ENCODE measurements at regions not wholly inside any gene's neighbourhood (a gene's known extent, or its start where the extent isn't known, plus 50 kb on each side); places are given as distances from the start of the nearest gene placed in this dataset.

DNA sequence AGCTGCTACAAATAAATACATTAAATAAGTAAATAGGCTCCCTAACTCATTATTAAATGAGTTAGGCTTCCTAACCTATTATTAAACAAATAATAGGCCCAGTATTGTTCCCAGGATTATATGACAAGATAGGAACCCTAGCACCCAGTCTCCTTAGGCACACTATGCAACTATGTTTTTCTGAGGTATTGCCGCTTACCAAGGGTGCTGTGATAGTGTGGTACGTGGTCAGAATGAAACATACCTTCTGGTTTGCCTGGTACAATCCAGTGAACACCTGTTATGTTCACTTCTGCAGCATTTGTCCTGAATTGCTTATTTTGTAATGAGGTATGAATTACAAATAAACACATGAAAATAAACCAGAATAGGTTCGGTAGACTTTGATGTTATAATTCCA, 375.6 kb upstream of the GBE1 start:
- no peaks in the 10 kb centered on the region for H3K27me3 ChIP-seq (ENCODE audit: control insufficient read depth in 2 of 2, insufficient read depth in 2 of 2, low read length in 2 of 2)
- BruUV-seq (replicated peaks): no TSS peak
- POLR2A ChIA-PET: no interaction called here
- intact Hi-C loops (cut with micrococcal nuclease): loop anchor here (10.0 kb wide), 1 partner anchor 552 kb away; no protein-coding TSS in a partner anchor
- H3K9ac ChIP-seq (ENCODE audit: insufficient read depth in 1 of 2, low read depth in 2 of 2, low read length in 2 of 2): no peak overlapping the region
- in situ Hi-C loops (cut with MboI): loop anchor here (25.0 kb wide), 1 partner anchor 650 kb away; no protein-coding TSS in a partner anchor
- H3K4me1 ChIP-seq (replicated peaks in 1 of 2; ENCODE audit: control insufficient read depth in 2 of 2, insufficient read depth in 2 of 2, low read length in 2 of 2): no peaks in the 10 kb centered on the region
- no peak for TF ChIP-seq FOXA3 (CRISPR knock-in tag; conservative IDR thresholded peaks at IDR 0.05 in 1 of 2, IDR thresholded peaks at IDR 0.05 in 1 of 2)
- TF ChIP-seq, protein P1, sequence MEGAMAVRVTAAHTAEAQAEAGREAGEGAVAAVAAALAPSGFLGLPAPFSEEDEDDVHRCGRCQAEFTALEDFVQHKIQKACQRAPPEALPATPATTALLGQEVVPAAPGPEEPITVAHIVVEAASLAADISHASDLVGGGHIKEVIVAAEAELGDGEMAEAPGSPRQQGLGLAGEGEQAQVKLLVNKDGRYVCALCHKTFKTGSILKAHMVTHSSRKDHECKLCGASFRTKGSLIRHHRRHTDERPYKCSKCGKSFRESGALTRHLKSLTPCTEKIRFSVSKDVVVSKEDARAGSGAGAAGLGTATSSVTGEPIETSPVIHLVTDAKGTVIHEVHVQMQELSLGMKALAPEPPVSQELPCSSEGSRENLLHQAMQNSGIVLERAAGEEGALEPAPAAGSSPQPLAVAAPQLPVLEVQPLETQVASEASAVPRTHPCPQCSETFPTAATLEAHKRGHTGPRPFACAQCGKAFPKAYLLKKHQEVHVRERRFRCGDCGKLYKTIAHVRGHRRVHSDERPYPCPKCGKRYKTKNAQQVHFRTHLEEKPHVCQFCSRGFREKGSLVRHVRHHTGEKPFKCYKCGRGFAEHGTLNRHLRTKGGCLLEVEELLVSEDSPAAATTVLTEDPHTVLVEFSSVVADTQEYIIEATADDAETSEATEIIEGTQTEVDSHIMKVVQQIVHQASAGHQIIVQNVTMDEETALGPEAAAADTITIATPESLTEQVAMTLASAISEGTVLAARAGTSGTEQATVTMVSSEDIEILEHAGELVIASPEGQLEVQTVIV (CRISPR knock-in tag; IDR thresholded peaks at IDR 0.05; ENCODE audit: borderline replicate concordance): no peak
- TF ChIP-seq, protein P2, sequence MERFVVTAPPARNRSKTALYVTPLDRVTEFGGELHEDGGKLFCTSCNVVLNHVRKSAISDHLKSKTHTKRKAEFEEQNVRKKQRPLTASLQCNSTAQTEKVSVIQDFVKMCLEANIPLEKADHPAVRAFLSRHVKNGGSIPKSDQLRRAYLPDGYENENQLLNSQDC (CRISPR knock-in tag; IDR thresholded peaks at IDR 0.05): no peak
- TF ChIP-seq ILK (tag; IDR thresholded peaks at IDR 0.05; ENCODE audit: borderline replicate concordance, low read depth): no peak
- no peak for TF ChIP-seq MAZ (CRISPR knock-in tag; conservative IDR thresholded peaks at IDR 0.05 in 1 of 2, IDR thresholded peaks at IDR 0.05 in 1 of 2)
- TF ChIP-seq, protein P3, sequence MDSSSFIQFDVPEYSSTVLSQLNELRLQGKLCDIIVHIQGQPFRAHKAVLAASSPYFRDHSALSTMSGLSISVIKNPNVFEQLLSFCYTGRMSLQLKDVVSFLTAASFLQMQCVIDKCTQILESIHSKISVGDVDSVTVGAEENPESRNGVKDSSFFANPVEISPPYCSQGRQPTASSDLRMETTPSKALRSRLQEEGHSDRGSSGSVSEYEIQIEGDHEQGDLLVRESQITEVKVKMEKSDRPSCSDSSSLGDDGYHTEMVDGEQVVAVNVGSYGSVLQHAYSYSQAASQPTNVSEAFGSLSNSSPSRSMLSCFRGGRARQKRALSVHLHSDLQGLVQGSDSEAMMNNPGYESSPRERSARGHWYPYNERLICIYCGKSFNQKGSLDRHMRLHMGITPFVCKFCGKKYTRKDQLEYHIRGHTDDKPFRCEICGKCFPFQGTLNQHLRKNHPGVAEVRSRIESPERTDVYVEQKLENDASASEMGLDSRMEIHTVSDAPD (CRISPR knock-in tag; IDR thresholded peaks at IDR 0.05): no peak
- H3K36me3 ChIP-seq (ENCODE audit: control insufficient read depth, insufficient read depth, low read length): no peaks in the 10 kb centered on the region
- CTCF ChIA-PET (ENCODE audit: low intra/inter-chr PET ratio): no interaction called here
- H3K79me2 ChIP-seq (ENCODE audit: control insufficient read depth, insufficient read depth, low read length): no peaks in the 10 kb centered on the region
- H3K9me3 ChIP-seq (replicated peaks; ENCODE audit: control insufficient read depth, insufficient read depth, low read depth, low read length): no peaks in the 10 kb centered on the region
- no peak overlapping the region for H2AFZ ChIP-seq (ENCODE audit: low read depth, low read length)
- ATAC-seq: no peak
- H3K4me3 ChIP-seq: no peak overlapping the region
- H3K4me2 ChIP-seq (ENCODE audit: insufficient read depth, low read length): no peak overlapping the region
- H3K27ac ChIP-seq (ENCODE audit: extremely low read depth, low read depth, low read length): no peak overlapping the region
- H4K20me1 ChIP-seq (replicated peaks; ENCODE audit: control insufficient read depth, insufficient read depth, low read length): no peaks in the 10 kb centered on the region
- 0% methylated on average over 3 of the region's 3 CpGs for WGBS (ENCODE audit: insufficient coverage, low coverage, missing lambda C conversion rate)
- FAIRE-seq: no peak
- DNase-seq (ENCODE audit: extremely low read depth in 1 of 4, low spot score in 3 of 4): no peak
- no peaks in the 10 kb centered on the region for H3K9me1 ChIP-seq (ENCODE audit: control insufficient read depth, insufficient read depth, low read length)
